HEK293 (cell line): ENCODE measurements at regions not wholly inside any gene's neighbourhood (a gene's known extent, or its start where the extent isn't known, plus 50 kb on each side); places are given as distances from the start of the nearest gene placed in this dataset.
A peak's percentile ranks its signal among the peaks of the same experiment; 100 is the strongest.
"Not testable (repeated sequence)": the region's sequence is repeated elsewhere in the genome, so short reads cannot be mapped to it uniquely, and the experiment has no call there.

Experiments used
- CTCF ChIA-PET: fragments of 350-600 bp; formaldehyde crosslinking; extraction: SDS; loops from one replicate; lab custom pipeline; 2021; ENCODE audit warnings: antibody characterized with exemption; lab: Yijun Ruan, JAX
- POLR2A ChIA-PET: fragments of 300-600 bp; formaldehyde crosslinking; extraction: SDS; loops from one replicate; lab custom pipeline; 2020; ENCODE audit warnings: antibody characterized with exemption, inconsistent platforms; lab: Yijun Ruan, JAX
- H3K27ac ChIP-seq: fragments of 200-500 bp; sonication (Bioruptor generic); 2 replicates; pipeline ENCODE4 v1.5.1; 2014; ENCODE audit warnings: low read depth, low read length, control low read depth, inconsistent platforms; ENCODE audit errors: extremely low read depth
- H3K36me3 ChIP-seq, 2 experiments: fragments of 200-500 bp in 1 of 2; sonication (Bioruptor generic) in 1 of 2; 1 replicate in 1 of 2; 2 replicates in 1 of 2; pipeline ENCODE4 v1.5.1; 2014 to 2017; ENCODE audit warnings: inconsistent platforms in 2 of 2, low read length in 2 of 2; ENCODE audit not compliant: control insufficient read depth in 2 of 2, insufficient read depth in 1 of 2
- H3K4me1 ChIP-seq: fragments of 200-500 bp; sonication (Bioruptor generic); 2 replicates; pipeline ENCODE4 v1.5.1; 2014; ENCODE audit warnings: mild to moderate bottlenecking, low read length, inconsistent platforms; ENCODE audit not compliant: control insufficient read depth, insufficient read depth
- H3K4me3 ChIP-seq: 2 replicates; pipeline ENCODE4 v1.5.1; 2011; ENCODE audit warnings: low read depth, mild to moderate bottlenecking, control low read depth, low read length, moderate library complexity
- H3K9me3 ChIP-seq: fragments of 200-500 bp; sonication (Bioruptor generic); 2 replicates; pipeline ENCODE4 v1.5.1; 2014; ENCODE audit warnings: low read depth, low read length, inconsistent platforms; ENCODE audit not compliant: control insufficient read depth, insufficient read depth
- CTCF ChIP-seq: fragments of 450-650 bp; formaldehyde crosslinking; IDR thresholded peaks from 2 replicates; pipeline ENCODE4 v1.5.1; 2016; ENCODE audit warnings: missing biosample characterization, missing genetic modification characterization
- KLF7 ChIP-seq: fragments of 450-650 bp; formaldehyde crosslinking; IDR thresholded peaks from 2 replicates; pipeline ENCODE4 v1.5.1; 2016; ENCODE audit warnings: missing biosample characterization, missing genetic modification characterization, borderline replicate concordance
- SP7 ChIP-seq: fragments of 450-650 bp; formaldehyde crosslinking; IDR thresholded peaks from 2 replicates; pipeline ENCODE4 v1.5.1; 2016; ENCODE audit warnings: missing biosample characterization, missing genetic modification characterization
- ZEB2 ChIP-seq: fragments of 450-650 bp; formaldehyde crosslinking; IDR thresholded peaks from 2 replicates; pipeline ENCODE4 v1.5.1; 2016; ENCODE audit warnings: missing biosample characterization, missing genetic modification characterization
- ZNF112 ChIP-seq: fragments of 450-650 bp; formaldehyde crosslinking; IDR thresholded peaks from 2 replicates; pipeline ENCODE4 v1.5.0; 2017; ENCODE audit warnings: missing biosample characterization, missing genetic modification characterization
- ZNF133 ChIP-seq: fragments of 450-650 bp; formaldehyde crosslinking; IDR thresholded peaks from 2 replicates; pipeline ENCODE4 v1.5.1; 2016; ENCODE audit warnings: missing biosample characterization, missing genetic modification characterization
- ZNF140 ChIP-seq: fragments of 450-650 bp; formaldehyde crosslinking; IDR thresholded peaks from 2 replicates; pipeline ENCODE4 v1.5.1; 2016; ENCODE audit warnings: missing biosample characterization, missing genetic modification characterization
- ZNF311 ChIP-seq: fragments of 450-650 bp; formaldehyde crosslinking; IDR thresholded peaks from 2 replicates; pipeline ENCODE4 v1.5.1; 2017; ENCODE audit warnings: missing biosample characterization, missing genetic modification characterization, borderline replicate concordance
- ZNF350 ChIP-seq: fragments of 450-650 bp; formaldehyde crosslinking; IDR thresholded peaks from 2 replicates; pipeline ENCODE4 v1.5.0; 2017; ENCODE audit warnings: missing biosample characterization, mild to moderate bottlenecking, missing genetic modification characterization
- ZNF501 ChIP-seq: fragments of 450-650 bp; formaldehyde crosslinking; IDR thresholded peaks from 2 replicates; pipeline ENCODE4 v1.5.1; 2016; ENCODE audit warnings: missing biosample characterization, missing genetic modification characterization
- ZNF510 ChIP-seq: fragments of 450-650 bp; formaldehyde crosslinking; IDR thresholded peaks from 2 replicates; pipeline ENCODE4 v1.5.1; 2018; ENCODE audit warnings: mild to moderate bottlenecking, missing genetic modification characterization, missing biosample characterization; ENCODE audit not compliant: insufficient replicate concordance
- ZNF518A ChIP-seq: fragments of 450-650 bp; formaldehyde crosslinking; conservative IDR thresholded peaks from 2 replicates; pipeline ENCODE4 v1.5.1; 2016; ENCODE audit warnings: low read depth, missing biosample characterization, missing genetic modification characterization
- ZNF544 ChIP-seq: fragments of 450-650 bp; formaldehyde crosslinking; IDR thresholded peaks from 2 replicates; pipeline ENCODE4 v1.5.0; 2017; ENCODE audit warnings: missing biosample characterization, missing genetic modification characterization
- ZNF621 ChIP-seq: fragments of 450-650 bp; formaldehyde crosslinking; IDR thresholded peaks from 2 replicates; pipeline ENCODE4 v1.5.1; 2017; ENCODE audit warnings: missing biosample characterization, missing genetic modification characterization
- ZNF658 ChIP-seq: fragments of 450-650 bp; formaldehyde crosslinking; IDR thresholded peaks from 2 replicates; pipeline ENCODE4; 2016; ENCODE audit warnings: missing biosample characterization, missing genetic modification characterization
- ZNF707 ChIP-seq: fragments of 450-650 bp; formaldehyde crosslinking; IDR thresholded peaks from 2 replicates; pipeline ENCODE4 v1.5.1; 2016; ENCODE audit warnings: missing biosample characterization, missing genetic modification characterization
- ZNF76 ChIP-seq: fragments of 450-650 bp; formaldehyde crosslinking; IDR thresholded peaks from 2 replicates; pipeline ENCODE4; 2016; ENCODE audit warnings: low read depth, missing biosample characterization, missing genetic modification characterization, borderline replicate concordance
- ZNF777 ChIP-seq: fragments of 450-650 bp; formaldehyde crosslinking; IDR thresholded peaks from 2 replicates; pipeline ENCODE4 v1.5.1; 2017; ENCODE audit warnings: missing biosample characterization, missing genetic modification characterization, borderline replicate concordance
- TF ChIP-seq, protein P1 (sequence below): fragments of 450-650 bp; formaldehyde crosslinking; IDR thresholded peaks from 2 replicates; pipeline ENCODE4 v1.5.1; 2016; ENCODE audit warnings: missing biosample characterization, missing genetic modification characterization

DNA sequence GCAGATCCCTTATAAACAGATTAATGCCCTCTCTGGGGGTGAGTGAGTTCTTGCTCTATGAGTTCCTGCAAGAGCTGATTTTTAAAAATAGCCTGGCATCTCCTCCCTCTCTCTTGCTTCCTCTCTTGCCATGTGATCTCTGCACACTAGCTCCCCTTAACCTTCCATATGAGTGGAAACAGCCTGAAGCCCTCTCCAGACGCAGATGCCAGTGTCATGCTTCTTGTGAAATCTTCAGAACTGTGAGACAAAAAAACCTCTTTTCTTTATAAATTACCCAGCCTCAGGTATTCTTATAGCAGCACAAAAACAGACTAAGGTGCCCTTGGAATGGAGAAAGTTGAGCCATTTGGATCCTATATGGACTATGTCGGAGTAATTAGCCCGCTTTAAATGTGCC lies 559.7 kb upstream of the CYLC2 start (continued):
- no peak for TF ChIP-seq ZEB2 (tag by site-specific recombination)
- TF ChIP-seq ZNF311 (tag by site-specific recombination), result no peak
- TF ChIP-seq ZNF621 (tag by site-specific recombination), result no peak

DNA sequence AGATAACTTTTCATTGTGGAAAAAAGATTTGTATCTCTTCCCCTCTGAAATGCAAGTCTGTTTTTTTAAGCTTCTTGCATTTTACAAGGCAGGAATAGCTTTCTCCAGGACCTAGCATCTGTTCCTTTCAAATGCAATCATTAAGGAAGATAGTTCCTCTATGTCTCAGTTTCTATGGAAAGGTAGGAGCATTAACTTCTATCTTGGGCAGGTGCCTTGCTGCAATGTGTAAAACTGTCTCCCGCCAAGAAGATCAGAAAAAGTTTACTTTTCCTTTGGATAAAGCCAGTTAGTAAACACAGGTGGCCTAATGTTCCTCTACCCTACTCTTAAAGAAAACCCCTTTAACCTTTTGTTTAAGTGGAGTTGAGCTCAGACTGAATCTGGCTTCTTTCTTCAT lies 560.6 kb upstream of the CYLC2 start:
- Histone ChIP-seq H3K4me3 (no peak overlapping the region), H3K27ac (no peak overlapping the region), H3K9me3 (no peaks in the 10 kb centered on the region), H3K4me1 (no peaks in the 10 kb centered on the region), H3K36me3 (no peaks in the 10 kb centered on the region)
- CTCF ChIA-PET, result no interaction called here
- POLR2A ChIA-PET, result no interaction called here
- TF ChIP-seq ZNF140 (tag by site-specific recombination), result no peak

DNA sequence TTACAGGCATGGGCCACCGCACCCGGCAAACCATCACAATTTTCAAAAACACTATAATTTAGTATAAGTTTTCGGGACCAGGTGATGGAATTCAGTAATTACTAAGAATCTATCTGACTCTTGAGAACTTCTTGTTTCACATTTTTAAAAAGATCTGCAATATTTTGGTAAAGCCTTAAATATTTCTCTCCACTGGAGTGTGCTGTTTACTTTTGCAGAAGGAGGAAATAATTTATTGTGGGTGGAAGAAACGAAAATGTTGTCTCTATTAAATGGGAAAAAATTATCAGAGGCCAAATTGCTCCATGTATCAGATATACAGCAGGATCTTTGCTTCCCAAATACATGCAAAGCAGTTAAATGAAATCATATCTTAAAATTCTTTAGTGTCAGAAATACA lies 566.8 kb upstream of the CYLC2 start:
- CTCF ChIA-PET, result no interaction called here
- Histone ChIP-seq H3K4me3 (no peak overlapping the region), H3K4me1 (no peaks in the 10 kb centered on the region), H3K9me3 (no peaks in the 10 kb centered on the region), H3K36me3 (no peaks in the 10 kb centered on the region), H3K27ac (no peak overlapping the region)
- TF ChIP-seq ZNF777 (no peak), SP7 (no peak), ZNF518A (tag by site-specific recombination) (no peak)
- POLR2A ChIA-PET, result no interaction called here

DNA sequence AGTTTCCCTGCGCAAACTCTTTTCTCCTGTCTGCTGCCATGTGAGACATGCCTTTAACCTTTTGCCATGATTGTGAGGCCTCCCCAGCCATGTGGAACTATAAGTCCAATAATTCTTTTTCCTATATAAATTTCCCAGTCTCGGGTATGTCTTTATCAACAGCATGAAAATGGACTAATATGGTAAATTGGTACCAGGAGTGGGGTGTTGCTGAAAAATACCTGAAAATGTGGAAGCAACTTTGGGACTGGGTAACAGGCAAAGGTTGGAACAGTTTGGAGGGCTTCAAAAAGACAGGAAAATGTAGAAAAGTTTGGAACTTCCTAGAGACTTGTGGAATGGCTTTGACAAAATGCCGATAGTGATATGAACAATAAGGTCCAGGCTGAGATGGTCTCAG lies 578.9 kb upstream of the CYLC2 start:
- H3K36me3 ChIP-seq, POLR2A ChIA-PET, H3K27ac ChIP-seq, CTCF ChIA-PET, H3K9me3 ChIP-seq, H3K4me3 ChIP-seq, H3K4me1 ChIP-seq: not testable (repeated sequence)
- TF ChIP-seq ZNF707 (tag by site-specific recombination), result peak; percentile 80

- Histone ChIP-seq H3K4me3 (no peak overlapping the region), H3K27ac (no peak overlapping the region), H3K9me3 (no peaks in the 10 kb centered on the region), H3K4me1 (no peaks in the 10 kb centered on the region), H3K36me3 (no peaks in the 10 kb centered on the region)
- CTCF ChIA-PET, result no interaction called here
- POLR2A ChIA-PET, result no interaction called here
- TF ChIP-seq ZEB2 (tag by site-specific recombination), result no peak
- TF ChIP-seq KLF7, result no peak
- no peak for TF ChIP-seq ZNF76 (tag by site-specific recombination)
- TF ChIP-seq, protein P1, sequence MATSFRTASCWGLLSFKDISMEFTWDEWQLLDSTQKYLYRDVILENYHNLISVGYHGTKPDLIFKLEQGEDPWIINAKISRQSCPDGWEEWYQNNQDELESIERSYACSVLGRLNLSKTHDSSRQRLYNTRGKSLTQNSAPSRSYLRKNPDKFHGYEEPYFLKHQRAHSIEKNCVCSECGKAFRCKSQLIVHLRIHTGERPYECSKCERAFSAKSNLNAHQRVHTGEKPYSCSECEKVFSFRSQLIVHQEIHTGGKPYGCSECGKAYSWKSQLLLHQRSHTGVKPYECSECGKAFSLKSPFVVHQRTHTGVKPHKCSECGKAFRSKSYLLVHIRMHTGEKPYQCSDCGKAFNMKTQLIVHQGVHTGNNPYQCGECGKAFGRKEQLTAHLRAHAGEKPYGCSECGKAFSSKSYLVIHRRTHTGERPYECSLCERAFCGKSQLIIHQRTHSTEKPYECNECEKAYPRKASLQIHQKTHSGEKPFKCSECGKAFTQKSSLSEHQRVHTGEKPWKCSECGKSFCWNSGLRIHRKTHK (tag by site-specific recombination), result no peak
- TF ChIP-seq CTCF (tag by site-specific recombination), result no peak
- no peak for TF ChIP-seq ZNF501 (tag by site-specific recombination)
- TF ChIP-seq ZNF510 (tag by site-specific recombination), result no peak
- no peak for TF ChIP-seq ZNF133 (tag by site-specific recombination)
- no peak for TF ChIP-seq ZNF350 (tag by site-specific recombination)
- no peak for TF ChIP-seq ZNF544 (tag by site-specific recombination)
- no peak for TF ChIP-seq ZNF112
- TF ChIP-seq ZNF658 (tag by site-specific recombination), result no peak
These were observed 589.8 kb upstream of the CYLC2 start for GRCh38 chr9:102405218-102405867.
